ENCODE measurements at regions not wholly inside any gene's neighbourhood (a gene's known extent, or its start where the extent isn't known, plus 50 kb on each side); places are given as distances from the start of the nearest gene placed in this dataset.

DNA sequence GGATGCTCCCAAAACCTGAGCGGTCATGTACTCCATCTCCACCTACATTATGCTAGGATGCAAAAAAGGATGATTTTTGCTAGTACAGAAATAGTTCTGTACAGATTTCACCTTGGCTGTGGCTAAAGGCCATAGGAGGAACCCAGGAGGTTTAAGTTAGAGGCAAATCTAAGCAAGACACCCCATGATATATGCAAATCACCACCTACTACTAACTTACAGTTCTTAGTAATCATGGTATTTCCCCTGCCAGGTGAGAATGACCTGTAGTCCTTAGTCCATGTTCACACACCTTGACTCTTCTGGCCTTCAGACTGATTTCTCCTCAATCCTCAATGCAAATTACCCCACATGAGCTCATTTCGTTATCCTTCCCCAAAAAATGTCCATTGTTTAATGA is 154.2 kb downstream of the IMPG2 start:
- H3K4me3 ChIP-seq (ENCODE audit: low read depth, low read length), result no peak overlapping the region
- H3K36me3 ChIP-seq, result no peaks in the 10 kb centered on the region
- H3K4me1 ChIP-seq, result peaks cover 12% of the 10 kb centered on the region
- H3K27me3 ChIP-seq, result no peaks in the 10 kb centered on the region
- DNase-seq, result no peak
- no peaks in the 10 kb centered on the region for H3K9me3 ChIP-seq
- TF ChIP-seq, protein P1, sequence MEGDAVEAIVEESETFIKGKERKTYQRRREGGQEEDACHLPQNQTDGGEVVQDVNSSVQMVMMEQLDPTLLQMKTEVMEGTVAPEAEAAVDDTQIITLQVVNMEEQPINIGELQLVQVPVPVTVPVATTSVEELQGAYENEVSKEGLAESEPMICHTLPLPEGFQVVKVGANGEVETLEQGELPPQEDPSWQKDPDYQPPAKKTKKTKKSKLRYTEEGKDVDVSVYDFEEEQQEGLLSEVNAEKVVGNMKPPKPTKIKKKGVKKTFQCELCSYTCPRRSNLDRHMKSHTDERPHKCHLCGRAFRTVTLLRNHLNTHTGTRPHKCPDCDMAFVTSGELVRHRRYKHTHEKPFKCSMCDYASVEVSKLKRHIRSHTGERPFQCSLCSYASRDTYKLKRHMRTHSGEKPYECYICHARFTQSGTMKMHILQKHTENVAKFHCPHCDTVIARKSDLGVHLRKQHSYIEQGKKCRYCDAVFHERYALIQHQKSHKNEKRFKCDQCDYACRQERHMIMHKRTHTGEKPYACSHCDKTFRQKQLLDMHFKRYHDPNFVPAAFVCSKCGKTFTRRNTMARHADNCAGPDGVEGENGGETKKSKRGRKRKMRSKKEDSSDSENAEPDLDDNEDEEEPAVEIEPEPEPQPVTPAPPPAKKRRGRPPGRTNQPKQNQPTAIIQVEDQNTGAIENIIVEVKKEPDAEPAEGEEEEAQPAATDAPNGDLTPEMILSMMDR (IDR thresholded peaks at IDR 0.05; ENCODE audit: low read depth, low read length), result no peak

DNA sequence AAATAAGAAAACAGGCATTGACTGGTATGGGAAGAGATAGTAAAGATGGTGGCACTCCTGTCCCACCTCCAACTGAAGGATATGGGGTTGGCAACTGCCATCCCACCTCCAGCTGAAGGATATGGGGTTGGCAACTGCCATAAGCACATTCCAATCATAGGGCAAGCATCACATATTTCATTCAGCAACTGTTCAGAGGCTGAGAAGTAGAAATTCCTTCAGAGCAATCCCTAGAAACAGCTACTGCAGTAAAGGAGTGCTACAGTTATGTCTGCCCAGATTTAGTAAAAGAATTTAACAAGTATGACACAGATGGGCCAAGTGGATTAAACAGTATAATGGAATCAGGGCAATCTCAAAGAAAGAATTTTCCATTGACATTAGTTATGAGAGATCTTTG is 156.8 kb downstream of the IMPG2 start:
- Histone ChIP-seq H3K36me3 (no peaks in the 10 kb centered on the region), H3K4me1 (no peaks in the 10 kb centered on the region), H3K27me3 (no peaks in the 10 kb centered on the region), H3K4me3 (ENCODE audit: low read depth, low read length) (no peak overlapping the region), H3K9me3 (no peaks in the 10 kb centered on the region)
- no peak for DNase-seq
- TF ChIP-seq, protein P1 (IDR thresholded peaks at IDR 0.05; ENCODE audit: low read depth, low read length), result no peak

DNA sequence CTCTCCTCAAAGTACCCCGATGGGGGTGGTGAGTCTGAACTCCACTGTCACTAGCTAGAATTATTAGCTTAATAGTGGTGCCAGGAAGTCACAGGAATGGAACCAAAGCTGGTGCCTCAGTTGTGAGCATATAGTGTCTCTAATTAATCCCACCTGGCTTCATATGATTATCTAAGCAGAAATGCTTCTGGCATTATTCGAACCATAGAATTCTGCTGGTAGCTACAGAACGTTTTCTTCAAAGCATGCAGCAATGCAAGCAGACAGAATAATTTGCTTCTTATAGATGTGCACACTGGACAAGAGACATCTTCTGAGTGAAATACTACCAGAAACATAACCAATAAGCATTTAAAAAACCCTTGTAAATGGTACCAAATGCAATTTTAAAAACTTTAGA is 160.9 kb downstream of the IMPG2 start:
- TF ChIP-seq, protein P1 (IDR thresholded peaks at IDR 0.05; ENCODE audit: low read depth, low read length), result no peak
- H3K4me1 ChIP-seq, result peaks cover 5% of the 10 kb centered on the region; the same call in 1 of the 2 replicates
- H3K36me3 ChIP-seq, result no peaks in the 10 kb centered on the region
- H3K4me3 ChIP-seq (ENCODE audit: low read depth, low read length), result no peak overlapping the region
- no peaks in the 10 kb centered on the region for H3K9me3 ChIP-seq
- H3K27me3 ChIP-seq, result no peaks in the 10 kb centered on the region
- no peak for DNase-seq

DNA sequence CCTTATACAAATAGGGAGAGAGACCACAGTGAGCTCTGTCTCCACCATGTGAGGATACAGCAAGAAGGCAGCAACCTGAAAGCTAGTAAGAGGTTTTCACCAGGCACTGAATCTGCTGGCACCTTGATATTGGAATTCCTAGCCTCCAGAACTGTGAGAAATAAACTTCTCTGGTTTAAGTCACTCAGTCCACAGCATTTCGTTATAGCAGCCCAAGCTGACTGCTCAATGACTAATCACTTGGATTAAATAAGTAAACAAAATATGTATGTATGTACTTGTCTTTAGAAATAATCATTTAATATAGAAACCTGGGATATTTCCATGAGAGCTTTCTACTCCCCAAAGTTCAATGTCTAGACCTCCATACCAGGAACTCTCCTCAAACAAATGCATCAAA is 162.0 kb downstream of the IMPG2 start:
- H3K27me3 ChIP-seq, result no peaks in the 10 kb centered on the region
- H3K9me3 ChIP-seq, result no peaks in the 10 kb centered on the region
- TF ChIP-seq, protein P1 (IDR thresholded peaks at IDR 0.05; ENCODE audit: low read depth, low read length), result no peak
- no peak overlapping the region for H3K4me3 ChIP-seq (ENCODE audit: low read depth, low read length)
- DNase-seq, result no peak
- peaks cover 9% of the 10 kb centered on the region; the same call in 1 of the 2 replicates for H3K4me1 ChIP-seq
- no peaks in the 10 kb centered on the region for H3K36me3 ChIP-seq

DNA sequence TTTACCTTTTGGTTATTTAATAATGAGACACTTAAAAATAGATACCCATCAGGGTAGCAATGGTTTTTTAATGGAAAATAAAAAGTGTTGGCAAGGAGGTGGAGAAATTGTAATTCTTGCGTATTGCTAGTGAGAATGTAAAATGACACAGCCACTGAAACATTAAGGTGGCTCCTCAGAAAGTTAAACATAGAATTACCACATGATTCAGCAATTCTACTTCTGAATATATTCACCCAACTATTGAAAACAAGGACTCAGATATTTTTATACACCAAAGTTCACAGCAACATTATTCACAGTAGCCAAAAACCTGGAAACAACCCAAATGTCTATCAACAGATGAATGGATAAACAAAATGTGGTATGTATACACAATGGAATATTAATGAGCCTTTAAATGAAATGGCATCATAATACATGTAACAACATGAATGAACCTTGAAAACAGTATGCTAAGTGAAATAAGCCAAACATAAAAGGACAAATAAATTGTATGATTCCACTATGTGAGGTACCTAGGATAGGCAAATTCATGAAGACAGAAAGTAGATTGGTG is 163.5 kb downstream of the IMPG2 start:
- Histone ChIP-seq H3K27me3 (no peaks in the 10 kb centered on the region), H3K4me3 (ENCODE audit: low read depth, low read length) (no peak overlapping the region), H3K36me3 (no peaks in the 10 kb centered on the region), H3K9me3 (no peaks in the 10 kb centered on the region; the same call in 1 of the 2 replicates), H3K4me1 (peaks cover 10% of the 10 kb centered on the region; the same call in 1 of the 2 replicates)
- no peak for DNase-seq
- TF ChIP-seq, protein P1 (IDR thresholded peaks at IDR 0.05; ENCODE audit: low read depth, low read length), result no peak

DNA sequence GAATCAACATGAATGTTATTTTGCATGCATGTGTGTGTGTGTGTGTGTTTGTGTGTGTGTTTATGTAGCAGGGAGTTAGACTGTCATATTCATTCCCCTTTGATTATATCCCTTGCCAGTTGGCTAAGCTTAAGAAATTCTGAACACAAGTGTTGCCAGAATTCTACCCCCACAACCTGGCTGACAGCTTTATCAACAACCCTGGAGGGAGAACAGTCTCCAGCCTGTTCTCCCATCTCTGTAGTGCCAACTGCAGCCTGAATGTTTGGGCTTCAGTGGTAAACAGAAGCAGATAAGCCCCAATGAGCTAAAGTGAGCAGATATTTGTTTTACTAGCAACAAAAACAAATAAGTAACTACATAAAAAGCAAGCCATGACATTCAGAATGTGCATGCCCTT is 162.6 kb upstream of the ABI3BP start:
- Histone ChIP-seq H3K4me1 (peaks cover 10% of the 10 kb centered on the region; the same call in 1 of the 2 replicates), H3K36me3 (no peaks in the 10 kb centered on the region), H3K27me3 (no peaks in the 10 kb centered on the region), H3K9me3 (no peaks in the 10 kb centered on the region; the same call in 1 of the 2 replicates), H3K4me3 (ENCODE audit: low read depth, low read length) (no peak overlapping the region)
- TF ChIP-seq, protein P1 (IDR thresholded peaks at IDR 0.05; ENCODE audit: low read depth, low read length), result no peak
- DNase-seq, result no peak
